ENCODE measurements at regions not wholly inside any gene's neighbourhood (a gene's known extent, or its start where the extent isn't known, plus 50 kb on each side); places are given as distances from the start of the nearest gene placed in this dataset.
"Not testable (repeated sequence)": the region's sequence is repeated elsewhere in the genome, so short reads cannot be mapped to it uniquely, and the experiment has no call there.

- TF ChIP-seq CTCF (IDR thresholded peaks at IDR 0.05); POLR2AphosphoS5 (IDR thresholded peaks at IDR 0.05; ENCODE audit: insufficient read depth in 1 of 2, low read depth in 1 of 2); POLR2A (IDR thresholded peaks at IDR 0.05): not testable (repeated sequence)
These were observed 69.1 kb upstream of the DGKB start for GRCh38 chr7:14971678-14972077.

Measured in vagina (tissue), 2 donors.